HFFc6 (cell line): ENCODE measurements at regions not wholly inside any gene's neighbourhood (a gene's known extent, or its start where the extent isn't known, plus 50 kb on each side); places are given as distances from the start of the nearest gene placed in this dataset.

ENCODE experiments used
- DNase-seq: peaks from one replicate; pipeline ENCODE4 v3.0.0-alpha.2; 2018
- H3K27ac Mint-ChIP-seq: 2 replicates; pipeline ENCODE4 v1.8.0; 2020; ENCODE audit warnings: mild to moderate bottlenecking, mixed read lengths
- H3K27me3 Mint-ChIP-seq: 2 replicates; pipeline ENCODE4 v1.8.0; 2021; ENCODE audit warnings: mild to moderate bottlenecking, moderate library complexity, mixed read lengths; ENCODE audit not compliant: insufficient read depth
- H3K36me3 Mint-ChIP-seq: 2 replicates; pipeline ENCODE4 v1.8.0; 2021; ENCODE audit warnings: low read depth, mixed read lengths
- H3K4me1 Mint-ChIP-seq: 2 replicates; pipeline ENCODE4 v1.8.0; 2020; ENCODE audit warnings: low read depth, mixed read lengths
- H3K4me3 Mint-ChIP-seq: 2 replicates; pipeline ENCODE4 v1.8.0; 2020; ENCODE audit warnings: mild to moderate bottlenecking, moderate library complexity, mixed read lengths
- H3K9me3 Mint-ChIP-seq: 2 replicates; pipeline ENCODE4 v1.8.0; 2020; ENCODE audit warnings: mild to moderate bottlenecking, mixed read lengths
- TF ChIP-seq, protein P1 (sequence below): fragments of 200-600 bp; sonication (generic); IDR thresholded peaks from 2 replicates; pipeline ENCODE4 v1.5.0; 2021; ENCODE audit warnings: antibody characterized with exemption, mild to moderate bottlenecking

DNA sequence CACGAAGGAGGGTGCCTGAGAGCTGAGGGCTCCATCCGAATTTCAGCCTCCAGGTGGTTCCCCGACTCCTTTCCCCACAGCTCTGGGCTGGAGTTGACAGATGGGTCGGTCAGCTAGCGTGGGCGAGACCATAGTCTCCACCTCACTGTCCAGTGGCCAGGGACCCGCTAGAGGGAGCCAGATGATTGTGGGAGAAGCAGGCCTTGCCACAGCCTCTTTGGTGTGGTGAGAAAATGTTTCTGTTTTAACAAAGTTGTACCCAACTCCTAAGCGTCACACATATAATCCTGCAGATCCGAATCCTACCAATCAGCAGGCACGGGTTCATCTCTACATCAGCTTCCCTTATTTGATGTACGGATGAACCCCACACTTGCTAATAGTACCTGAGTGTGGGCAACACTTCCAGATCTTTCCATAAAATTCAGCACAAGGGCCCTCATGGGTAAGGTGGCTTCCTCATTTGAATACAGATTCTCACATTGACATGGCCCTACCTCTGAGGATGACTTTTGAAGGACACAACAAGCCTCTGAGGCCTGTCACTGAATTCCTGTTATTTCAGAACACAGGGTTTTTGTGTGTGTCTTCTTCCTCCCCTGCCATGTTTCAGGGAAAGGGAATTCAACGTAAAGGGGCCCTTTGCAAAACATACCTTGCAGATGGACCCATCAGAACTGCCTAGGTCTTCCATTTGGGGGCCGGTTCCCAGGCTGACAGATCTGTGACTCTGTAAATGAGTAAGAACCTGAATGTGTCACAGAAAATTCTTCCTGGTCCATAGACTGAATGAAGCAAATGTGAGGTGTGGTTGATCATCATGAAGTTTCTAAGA, 103.2 kb upstream of the DUSP22 start:
- Mint-ChIP-seq H3K27me3 (peaks cover 11% of the 10 kb centered on the region), H3K36me3 (no peaks in the 10 kb centered on the region), H3K4me3 (no peak overlapping the region), H3K9me3 (no peaks in the 10 kb centered on the region), H3K27ac (no peak overlapping the region), H3K4me1 (peaks cover 15% of the 10 kb centered on the region)
- TF ChIP-seq, protein P1, sequence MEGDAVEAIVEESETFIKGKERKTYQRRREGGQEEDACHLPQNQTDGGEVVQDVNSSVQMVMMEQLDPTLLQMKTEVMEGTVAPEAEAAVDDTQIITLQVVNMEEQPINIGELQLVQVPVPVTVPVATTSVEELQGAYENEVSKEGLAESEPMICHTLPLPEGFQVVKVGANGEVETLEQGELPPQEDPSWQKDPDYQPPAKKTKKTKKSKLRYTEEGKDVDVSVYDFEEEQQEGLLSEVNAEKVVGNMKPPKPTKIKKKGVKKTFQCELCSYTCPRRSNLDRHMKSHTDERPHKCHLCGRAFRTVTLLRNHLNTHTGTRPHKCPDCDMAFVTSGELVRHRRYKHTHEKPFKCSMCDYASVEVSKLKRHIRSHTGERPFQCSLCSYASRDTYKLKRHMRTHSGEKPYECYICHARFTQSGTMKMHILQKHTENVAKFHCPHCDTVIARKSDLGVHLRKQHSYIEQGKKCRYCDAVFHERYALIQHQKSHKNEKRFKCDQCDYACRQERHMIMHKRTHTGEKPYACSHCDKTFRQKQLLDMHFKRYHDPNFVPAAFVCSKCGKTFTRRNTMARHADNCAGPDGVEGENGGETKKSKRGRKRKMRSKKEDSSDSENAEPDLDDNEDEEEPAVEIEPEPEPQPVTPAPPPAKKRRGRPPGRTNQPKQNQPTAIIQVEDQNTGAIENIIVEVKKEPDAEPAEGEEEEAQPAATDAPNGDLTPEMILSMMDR = peak; percentile 89
- DNase-seq = peak; percentile 76

DNA sequence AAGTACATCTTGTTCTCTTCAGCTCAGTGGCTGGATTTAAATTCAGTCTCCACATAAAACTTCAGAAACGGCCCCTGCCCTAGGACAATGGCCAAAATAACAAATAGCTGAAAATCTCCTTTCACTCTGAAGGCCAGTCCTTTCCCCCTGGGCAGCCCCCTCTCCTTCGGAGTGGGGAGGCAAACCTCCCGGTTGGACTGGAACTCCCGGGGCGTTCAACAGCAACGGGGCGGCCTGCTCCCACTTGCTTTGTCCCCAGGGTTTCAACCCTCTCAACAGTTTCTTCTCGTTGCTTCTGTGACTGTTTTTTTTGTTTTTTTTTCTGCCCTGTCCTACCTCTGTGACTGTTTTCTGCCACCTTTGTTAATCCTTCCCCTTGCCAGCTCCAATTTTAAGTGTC, 102.6 kb upstream of the DUSP22 start:
- no peak for DNase-seq
- Mint-ChIP-seq H3K4me1 (peaks cover 15% of the 10 kb centered on the region), H3K4me3 (no peak overlapping the region), H3K27ac (no peak overlapping the region), H3K9me3 (no peaks in the 10 kb centered on the region), H3K36me3 (no peaks in the 10 kb centered on the region), H3K27me3 (peaks cover 14% of the 10 kb centered on the region)
- TF ChIP-seq, protein P1 = no peak

DNA sequence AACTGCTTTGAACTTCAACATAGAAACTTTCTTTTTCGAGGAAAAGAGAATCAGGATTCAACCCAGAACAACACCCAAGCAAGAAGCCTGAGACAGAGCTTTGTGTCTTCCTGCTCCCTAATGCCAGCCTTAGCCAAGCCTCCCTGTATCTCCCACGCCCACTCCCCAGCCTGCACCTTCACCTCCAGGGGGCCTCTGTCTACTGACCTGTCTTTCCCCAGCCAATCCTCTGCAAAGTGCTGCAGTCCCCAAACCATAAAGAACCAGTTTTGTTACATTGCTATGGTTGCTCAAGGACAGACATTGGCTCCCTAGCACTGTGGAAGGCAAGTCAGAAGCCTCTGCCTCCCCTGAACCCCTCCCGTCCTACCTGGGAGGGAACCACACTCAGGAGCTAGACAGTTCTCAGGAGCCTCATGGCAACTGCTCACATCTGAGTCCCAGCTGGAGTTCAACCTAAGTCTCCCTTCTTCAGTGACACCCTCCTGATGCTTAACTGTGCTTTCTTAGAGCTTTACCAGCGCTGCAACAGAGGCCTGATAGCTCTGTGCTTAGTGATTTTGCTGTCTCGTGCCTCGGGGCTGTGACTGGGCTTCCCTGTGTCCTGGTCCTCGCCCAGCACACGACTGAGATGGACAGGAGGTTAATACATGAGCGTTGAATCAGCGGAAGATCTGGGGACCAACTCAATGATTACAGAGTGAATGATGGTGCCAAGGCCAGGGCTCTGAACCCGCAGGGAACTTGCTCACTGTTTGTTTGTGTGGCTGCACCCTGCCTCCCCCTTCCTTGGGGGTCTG, 101.5 kb upstream of the DUSP22 start:
- Mint-ChIP-seq H3K27ac (no peak overlapping the region), H3K4me3 (no peak overlapping the region), H3K27me3 (peaks cover 14% of the 10 kb centered on the region), H3K36me3 (no peaks in the 10 kb centered on the region), H3K9me3 (no peaks in the 10 kb centered on the region), H3K4me1 (peaks cover 15% of the 10 kb centered on the region)
- no peak for DNase-seq
- TF ChIP-seq, protein P1 = no peak

DNA sequence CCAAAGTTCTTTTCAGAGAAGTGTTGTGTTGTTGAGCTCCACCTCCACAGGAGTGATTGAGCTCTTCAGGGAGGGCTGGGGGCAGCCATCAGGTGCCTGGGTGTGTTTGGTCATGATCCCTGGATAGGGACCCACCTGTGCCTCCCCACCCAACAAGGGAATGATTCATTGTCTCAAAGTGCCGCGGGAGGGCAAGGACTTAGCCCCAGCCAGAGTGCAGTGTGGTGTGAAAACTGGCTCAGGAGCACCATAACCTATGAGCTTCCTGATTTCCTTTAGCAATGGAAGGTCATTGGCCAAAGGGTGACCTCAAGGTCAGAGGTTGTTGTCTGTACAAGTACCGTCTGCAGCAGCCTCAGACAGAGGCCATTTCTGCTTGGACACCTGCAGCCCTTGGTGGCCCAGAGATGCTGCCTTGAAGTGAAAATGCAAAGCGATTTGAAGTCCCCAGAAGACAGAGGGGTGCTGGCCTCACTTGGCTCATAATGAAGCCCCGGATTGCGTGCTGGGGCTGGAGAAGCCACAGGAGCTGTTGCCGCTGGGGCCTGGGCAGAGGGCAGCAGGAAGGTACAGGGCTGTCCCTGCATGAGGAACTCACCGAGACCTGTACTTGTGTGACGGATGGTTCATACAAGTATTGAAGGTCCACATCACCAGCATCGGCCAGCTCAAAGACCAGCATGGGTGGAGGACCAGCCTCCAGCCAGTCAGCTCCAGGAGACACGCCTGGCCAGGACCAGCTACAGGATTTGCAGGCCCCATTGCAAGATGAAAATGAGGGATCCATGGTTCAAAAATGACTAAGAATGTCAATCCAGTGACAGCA, 100.6 kb upstream of the DUSP22 start:
- no peak for DNase-seq
- Mint-ChIP-seq H3K27me3 (peaks cover 13% of the 10 kb centered on the region), H3K4me1 (peaks cover 9% of the 10 kb centered on the region), H3K9me3 (no peaks in the 10 kb centered on the region), H3K36me3 (no peaks in the 10 kb centered on the region), H3K4me3 (no peak overlapping the region), H3K27ac (no peak overlapping the region)
- TF ChIP-seq, protein P1 = no peak

DNA sequence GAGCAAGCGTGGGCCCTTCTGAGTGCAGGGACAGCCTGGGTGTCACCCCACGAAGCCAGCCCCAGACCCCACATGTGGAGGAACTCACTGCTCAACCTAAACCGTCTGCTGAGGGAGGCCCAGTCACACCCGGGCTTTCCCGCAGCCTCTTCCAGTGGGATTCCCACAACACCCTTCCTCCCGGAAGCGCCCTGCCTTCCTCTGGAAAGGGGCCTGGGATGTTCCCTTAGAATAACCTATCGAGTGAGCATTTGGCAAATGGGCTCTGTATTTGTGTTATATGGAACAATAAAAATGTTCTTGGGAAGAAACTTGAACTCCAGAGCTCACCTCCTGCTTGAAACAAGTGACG, 100.0 kb upstream of the DUSP22 start:
- Mint-ChIP-seq H3K9me3 (no peaks in the 10 kb centered on the region), H3K4me3 (no peak overlapping the region), H3K36me3 (no peaks in the 10 kb centered on the region), H3K27me3 (peaks cover 10% of the 10 kb centered on the region), H3K4me1 (peaks cover 7% of the 10 kb centered on the region), H3K27ac (no peak overlapping the region)
- TF ChIP-seq, protein P1 = no peak
- DNase-seq = no peak
